HEK293T (cell line): ENCODE measurements at regions not wholly inside any gene's neighbourhood (a gene's known extent, or its start where the extent isn't known, plus 50 kb on each side); places are given as distances from the start of the nearest gene placed in this dataset.

Source experiments
- ARNT ChIP-seq: fragments of 450-650 bp; IDR thresholded peaks from 2 replicates; pipeline ENCODE4 v1.6.1; 2017; ENCODE audit warnings: mild to moderate bottlenecking
- BHLHE40 ChIP-seq: fragments of 450-650 bp; IDR thresholded peaks from 2 replicates; pipeline ENCODE4 v1.6.1; 2016; ENCODE audit warnings: mild to moderate bottlenecking, moderate library complexity, borderline replicate concordance
- FOXK2 ChIP-seq: fragments of 450-650 bp; IDR thresholded peaks from 2 replicates; pipeline ENCODE4 v1.6.1; 2016; ENCODE audit warnings: mild to moderate bottlenecking
- FOXM1 ChIP-seq: fragments of 450-650 bp; IDR thresholded peaks from 2 replicates; pipeline ENCODE4 v1.6.1; 2017; ENCODE audit warnings: mild to moderate bottlenecking, borderline replicate concordance
- SP1 ChIP-seq: fragments of 450-650 bp; IDR thresholded peaks from 2 replicates; pipeline ENCODE4 v1.6.1; 2017

DNA sequence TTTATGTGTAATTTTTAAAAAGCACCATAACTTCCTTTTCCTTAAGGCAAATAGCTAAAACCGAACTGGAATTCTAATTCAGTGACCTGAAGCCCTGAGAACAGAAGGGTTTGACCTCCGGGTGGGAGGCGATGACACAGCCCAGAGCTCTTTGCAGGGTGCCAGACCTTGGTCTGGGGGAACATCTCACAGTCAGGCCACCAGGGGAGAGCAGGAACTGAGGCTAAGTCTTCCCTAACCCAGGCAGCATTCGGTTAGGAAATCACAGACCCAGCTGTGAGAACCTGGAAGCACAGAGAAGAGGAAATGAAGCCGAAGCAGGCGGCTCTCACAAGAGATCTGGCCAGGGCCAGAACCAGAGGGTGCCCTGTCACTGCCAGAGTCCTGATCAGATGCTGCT, 444.8 kb downstream of the TTLL7 start:
- no peak for TF ChIP-seq SP1
- no peak for TF ChIP-seq BHLHE40
- TF ChIP-seq ARNT, result no peak
- no peak for TF ChIP-seq FOXM1
- TF ChIP-seq FOXK2, result no peak
